ENCODE measurements at regions not wholly inside any gene's neighbourhood (a gene's known extent, or its start where the extent isn't known, plus 50 kb on each side); places are given as distances from the start of the nearest gene placed in this dataset.

DNA sequence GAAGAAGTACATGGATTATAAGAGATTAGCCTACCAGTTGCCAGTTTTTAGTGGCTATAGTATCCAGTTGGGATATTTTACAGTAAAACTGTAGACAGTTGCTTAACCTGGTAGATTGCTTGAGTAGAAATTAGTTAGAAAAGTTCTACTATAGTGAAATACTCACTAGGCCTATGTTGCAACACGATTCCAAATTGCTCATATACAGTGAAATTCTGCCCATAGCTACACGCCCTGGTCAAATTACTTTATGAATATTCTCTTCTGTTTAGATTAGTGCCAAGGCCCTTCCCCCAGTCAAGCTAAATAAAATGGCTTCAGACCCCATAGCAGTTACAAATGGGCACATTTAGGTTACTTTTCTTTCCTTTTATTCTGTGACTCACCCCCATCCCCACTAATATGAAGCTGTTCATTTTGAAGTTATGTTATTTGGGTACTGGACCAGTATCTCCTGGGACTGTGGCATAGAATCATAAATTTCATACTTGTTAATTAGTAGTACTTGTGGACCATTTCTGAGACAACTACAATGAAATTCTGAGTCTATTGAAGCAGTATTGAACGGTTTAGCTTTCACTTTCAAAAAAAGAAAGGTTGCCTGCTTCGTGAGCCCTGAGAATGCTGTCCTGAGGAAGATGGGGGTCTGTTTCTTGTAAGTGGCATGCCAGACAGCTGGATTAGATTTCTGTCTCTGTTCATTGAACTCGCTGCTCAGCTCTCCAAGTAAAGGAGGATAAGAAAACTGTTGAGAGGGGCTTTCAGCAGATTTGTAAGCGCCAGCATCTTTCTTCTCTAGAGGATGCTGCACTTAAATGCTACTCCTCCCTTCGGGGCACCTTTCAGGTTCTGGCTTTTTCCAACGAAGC lies 65.8 kb upstream of the CFAP20DC start:
- DNase-seq = no peak

DNA sequence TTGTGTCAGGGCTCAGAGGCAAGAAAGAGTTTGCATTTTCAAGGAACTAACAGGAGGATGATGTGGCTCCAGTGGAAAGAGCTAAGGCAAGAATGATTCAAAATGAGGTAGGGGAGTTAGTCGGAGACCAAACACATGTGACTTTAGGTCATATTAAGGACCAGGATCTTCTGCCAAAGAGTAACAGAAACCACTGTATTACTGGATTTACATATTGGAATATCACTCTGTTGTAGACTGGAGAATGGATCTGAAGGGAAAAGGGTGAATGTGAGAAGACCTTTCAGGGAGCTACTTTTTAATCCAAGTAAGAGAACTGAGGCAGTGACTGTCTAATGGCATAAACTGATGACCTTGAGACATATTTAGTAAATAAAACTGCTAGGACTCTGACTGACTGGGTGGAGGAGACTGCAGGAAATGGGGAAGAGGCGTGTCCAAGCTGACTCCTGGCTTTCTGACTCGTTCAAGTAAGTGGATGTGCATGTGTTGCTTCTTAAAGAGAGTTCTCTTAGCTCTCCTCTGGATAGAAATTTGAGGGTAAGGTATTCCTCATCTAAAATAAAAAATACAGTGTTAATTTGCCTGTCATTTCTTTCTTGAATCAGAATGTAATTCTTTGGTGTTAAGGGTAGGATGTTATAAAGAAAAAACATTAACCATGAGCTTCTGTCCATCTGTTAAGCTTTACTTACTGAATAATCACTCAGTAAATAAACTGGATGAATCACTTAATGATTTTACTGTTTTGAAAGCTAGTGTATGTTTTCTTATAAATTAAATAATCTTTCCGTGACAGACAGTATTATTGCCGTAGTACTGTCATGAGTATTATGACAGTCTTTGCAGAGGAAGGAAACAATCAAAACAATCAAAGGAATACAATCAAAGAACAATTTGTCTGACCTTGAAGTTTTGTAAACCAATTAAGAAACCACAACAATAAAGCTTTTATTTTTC lies 58.3 kb upstream of the CFAP20DC start:
- no peak for DNase-seq

DNA sequence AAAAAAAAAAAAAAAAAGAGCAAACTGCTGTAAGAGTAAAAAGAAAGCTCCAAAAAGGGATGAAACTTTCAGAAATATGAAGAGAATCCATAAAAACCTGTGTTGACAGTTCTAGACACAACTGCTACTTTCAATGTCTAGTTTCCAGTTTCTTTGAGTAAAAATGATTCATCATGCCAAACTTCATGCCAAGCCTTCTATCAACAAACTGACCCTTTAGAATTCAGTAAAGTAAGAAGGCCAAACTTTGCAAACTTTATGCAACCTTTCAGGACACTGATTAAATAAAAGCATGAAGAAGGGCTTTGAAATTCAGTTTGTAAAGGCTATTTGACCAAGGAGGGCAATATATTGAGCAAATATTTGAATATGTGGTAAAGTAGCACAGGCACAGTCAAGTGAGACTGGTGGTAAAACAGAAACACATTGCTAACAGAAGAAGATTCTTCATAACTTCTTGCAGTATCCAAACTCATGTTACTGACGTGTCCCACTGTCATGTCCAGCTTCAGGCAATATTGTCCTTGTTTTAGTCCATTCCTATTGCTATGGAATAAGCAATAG lies 56.3 kb upstream of the CFAP20DC start:
- no peak for DNase-seq

DNA sequence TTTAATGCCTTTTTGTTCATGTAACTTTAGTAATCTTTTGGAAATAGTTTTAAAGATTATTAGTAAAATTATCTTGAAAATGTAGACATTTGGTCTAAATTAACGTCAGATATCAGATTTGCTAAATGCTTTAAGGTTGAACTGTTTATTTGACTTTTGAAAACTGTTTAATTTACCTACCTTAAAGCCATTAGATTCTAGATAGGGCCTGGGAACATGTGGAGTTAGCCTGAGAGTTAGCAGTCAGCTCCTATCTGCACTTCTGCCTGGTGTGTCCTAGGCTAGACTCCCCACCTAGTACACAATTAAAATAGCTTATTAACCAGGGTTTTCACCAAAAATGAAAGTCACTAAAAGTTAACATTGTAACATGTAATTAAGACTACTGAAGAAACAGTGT lies 53.7 kb upstream of the CFAP20DC start:
- no peak for DNase-seq

DNA sequence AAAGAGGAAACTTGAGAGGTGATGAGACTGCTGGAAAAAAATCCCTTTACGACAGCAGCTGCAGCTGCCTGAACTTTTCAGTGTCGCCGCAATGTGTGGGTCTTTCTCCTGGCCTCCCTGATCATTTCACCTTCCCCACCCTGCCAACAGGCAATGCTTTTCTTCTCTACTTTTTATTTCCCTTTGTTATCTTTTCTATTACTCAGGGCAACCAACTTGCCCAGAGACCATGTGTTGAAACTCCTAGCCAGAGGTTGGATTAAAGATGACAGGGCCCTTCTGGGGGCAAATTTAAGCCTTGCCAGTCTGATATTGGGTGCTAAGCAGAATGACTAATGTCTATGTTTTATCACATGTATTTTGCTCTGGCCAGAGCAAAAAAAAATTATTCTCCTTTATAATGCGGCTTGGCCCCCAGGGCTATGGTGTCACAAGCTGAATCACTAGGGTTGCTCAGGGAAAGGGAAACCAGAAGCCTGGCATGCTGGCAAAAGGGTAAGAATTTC lies 51.5 kb upstream of the CFAP20DC start:
- no peak for DNase-seq

Measured in NCI-H187 treated with DMSO at 0.1 percent for 48 hours (cell line).